HG02973 (cell line): ENCODE measurements at regions not wholly inside any gene's neighbourhood (a gene's known extent, or its start where the extent isn't known, plus 50 kb on each side); places are given as distances from the start of the nearest gene placed in this dataset.

Experiments used
- ATAC-seq: cut with Tn5 transposase; IDR thresholded peaks from one replicate; pipeline ENCODE4 v1.9.1; 2021; ENCODE audit warnings: moderate library complexity; ENCODE audit not compliant: unreplicated experiment

GRCh38 chr6:167672738-167673137 lies 154.0 kb upstream of the AFDN start:
- no peak for ATAC-seq

GRCh38 chr6:167673946-167674345 lies 152.8 kb upstream of the AFDN start:
- no peak for ATAC-seq

GRCh38 chr6:167674486-167674885 lies 152.2 kb upstream of the AFDN start:
- no peak for ATAC-seq

- ATAC-seq = no peak
Observed at GRCh38 chr6:167676000-167676665, 150.6 kb upstream of the AFDN start.

- no peak for ATAC-seq
Observed at GRCh38 chr6:167676666-167677421, 149.9 kb upstream of the AFDN start.

- ATAC-seq = no peak
Observed at GRCh38 chr6:167677422-167677789, 149.3 kb upstream of the AFDN start.

- ATAC-seq = no peak
Observed at GRCh38 chr6:167678102-167679101, 148.3 kb upstream of the AFDN start.

- no peak for ATAC-seq
Observed at GRCh38 chr6:167679122-167679736, 147.5 kb upstream of the AFDN start.

GRCh38 chr6:167679790-167680604 lies 146.7 kb upstream of the AFDN start:
- no peak for ATAC-seq

GRCh38 chr6:167680605-167681149 lies 146.0 kb upstream of the AFDN start:
- no peak for ATAC-seq

- no peak for ATAC-seq
Observed at GRCh38 chr6:167682125-167682524, 144.6 kb upstream of the AFDN start.

GRCh38 chr6:167682546-167683027 lies 144.1 kb upstream of the AFDN start:
- no peak for ATAC-seq

GRCh38 chr6:167683028-167683862 lies 143.5 kb upstream of the AFDN start:
- no peak for ATAC-seq

GRCh38 chr6:167684276-167685104 lies 142.2 kb upstream of the AFDN start:
- no peak for ATAC-seq

- no peak for ATAC-seq
Observed at GRCh38 chr6:167685654-167686053, 141.1 kb upstream of the AFDN start.

- ATAC-seq = no peak
Observed at GRCh38 chr6:167686204-167686893, 140.4 kb upstream of the AFDN start.

GRCh38 chr6:167687116-167687725 lies 139.5 kb upstream of the AFDN start:
- ATAC-seq = no peak
